Nephron (organoid): ENCODE measurements at regions not wholly inside any gene's neighbourhood (a gene's known extent, or its start where the extent isn't known, plus 50 kb on each side); places are given as distances from the start of the nearest gene placed in this dataset.
"Not testable (repeated sequence)": the region's sequence is repeated elsewhere in the genome, so short reads cannot be mapped to it uniquely, and the experiment has no call there.

Experiments
- H3K27ac Mint-ChIP-seq, 3 experiments: 2 replicates each; pipeline ENCODE4 v1.8.0; 2020; ENCODE audit warnings: mixed read lengths in 3 of 3, mild to moderate bottlenecking in 2 of 3, moderate library complexity in 1 of 3
- H3K27me3 Mint-ChIP-seq: 2 replicates; pipeline ENCODE4 v1.8.0; 2021; ENCODE audit warnings: low read depth, mild to moderate bottlenecking, moderate library complexity, mixed read lengths
- H3K36me3 Mint-ChIP-seq: 2 replicates; pipeline ENCODE4 v1.8.0; 2020; ENCODE audit warnings: low read depth, mixed read lengths
- H3K4me1 Mint-ChIP-seq: 2 replicates; pipeline ENCODE4 v1.8.0; 2020; ENCODE audit warnings: mixed read lengths
- H3K4me3 Mint-ChIP-seq, 3 experiments: 2 replicates each; pipeline ENCODE4 v1.8.0; 2020; ENCODE audit warnings: mild to moderate bottlenecking in 3 of 3, mixed read lengths in 3 of 3, moderate library complexity in 2 of 3
- H3K9me3 Mint-ChIP-seq: 2 replicates; pipeline ENCODE4 v1.8.0; 2020; ENCODE audit warnings: mixed read lengths
- TF ChIP-seq, protein P1 (sequence below), 3 experiments: fragments of 200-600 bp; sonication (generic); IDR thresholded peaks; one replicate each; pipeline ENCODE4 v1.5.0; 2021; ENCODE audit warnings: antibody characterized with exemption in 3 of 3; ENCODE audit not compliant: unreplicated experiment in 3 of 3

DNA sequence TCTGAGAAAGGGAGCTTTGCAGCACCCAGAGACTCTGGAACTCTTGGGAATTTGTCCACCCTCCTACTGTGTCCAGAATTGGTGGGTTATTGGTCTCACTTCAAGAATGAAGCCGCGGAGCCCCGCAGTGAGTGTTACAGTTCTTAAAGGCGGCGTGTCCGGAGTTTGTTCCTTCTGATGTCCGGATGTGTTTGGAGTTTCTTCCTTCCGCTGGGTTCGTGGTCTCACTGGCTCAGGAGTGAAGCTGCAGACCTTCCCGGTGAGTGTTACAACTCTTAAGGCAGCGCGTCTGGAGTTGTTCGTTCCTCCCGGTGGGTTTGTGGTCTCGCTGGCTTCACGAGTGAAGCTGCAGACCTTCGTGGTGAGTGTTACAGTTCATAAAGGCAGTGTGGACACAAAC is 824.7 kb downstream of the LRRTM4 start:
- not testable (repeated sequence) for H3K9me3 Mint-ChIP-seq, H3K4me3 Mint-ChIP-seq, H3K27ac Mint-ChIP-seq

DNA sequence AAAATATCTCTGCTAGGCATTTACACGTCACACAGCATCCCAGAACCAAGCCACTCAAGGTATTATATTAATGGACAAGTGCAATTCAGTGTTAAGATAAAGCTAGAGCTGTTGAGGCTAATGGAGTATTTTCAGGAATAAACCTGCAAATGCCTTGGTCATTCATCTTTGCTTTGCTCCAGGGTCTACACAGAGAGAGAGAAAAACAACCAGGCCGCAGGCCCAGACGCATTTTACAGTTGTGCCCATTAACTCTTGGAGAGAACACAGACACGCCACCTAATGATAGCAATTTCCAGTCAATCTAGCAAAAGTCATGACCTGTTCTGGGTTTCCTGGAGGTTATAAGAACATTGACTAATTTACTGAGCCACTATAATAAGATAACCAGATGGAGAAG is 829.3 kb downstream of the LRRTM4 start:
- TF ChIP-seq, protein P1, sequence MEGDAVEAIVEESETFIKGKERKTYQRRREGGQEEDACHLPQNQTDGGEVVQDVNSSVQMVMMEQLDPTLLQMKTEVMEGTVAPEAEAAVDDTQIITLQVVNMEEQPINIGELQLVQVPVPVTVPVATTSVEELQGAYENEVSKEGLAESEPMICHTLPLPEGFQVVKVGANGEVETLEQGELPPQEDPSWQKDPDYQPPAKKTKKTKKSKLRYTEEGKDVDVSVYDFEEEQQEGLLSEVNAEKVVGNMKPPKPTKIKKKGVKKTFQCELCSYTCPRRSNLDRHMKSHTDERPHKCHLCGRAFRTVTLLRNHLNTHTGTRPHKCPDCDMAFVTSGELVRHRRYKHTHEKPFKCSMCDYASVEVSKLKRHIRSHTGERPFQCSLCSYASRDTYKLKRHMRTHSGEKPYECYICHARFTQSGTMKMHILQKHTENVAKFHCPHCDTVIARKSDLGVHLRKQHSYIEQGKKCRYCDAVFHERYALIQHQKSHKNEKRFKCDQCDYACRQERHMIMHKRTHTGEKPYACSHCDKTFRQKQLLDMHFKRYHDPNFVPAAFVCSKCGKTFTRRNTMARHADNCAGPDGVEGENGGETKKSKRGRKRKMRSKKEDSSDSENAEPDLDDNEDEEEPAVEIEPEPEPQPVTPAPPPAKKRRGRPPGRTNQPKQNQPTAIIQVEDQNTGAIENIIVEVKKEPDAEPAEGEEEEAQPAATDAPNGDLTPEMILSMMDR (IDR thresholded peaks at IDR 0.05; ENCODE audit: unreplicated experiment in 3 of 3): no peak
- H3K4me1 Mint-ChIP-seq: no peaks in the 10 kb centered on the region
- no peak overlapping the region for H3K27ac Mint-ChIP-seq
- no peaks in the 10 kb centered on the region for H3K27me3 Mint-ChIP-seq
- no peaks in the 10 kb centered on the region for H3K9me3 Mint-ChIP-seq
- H3K4me3 Mint-ChIP-seq: no peak overlapping the region
- H3K36me3 Mint-ChIP-seq: no peaks in the 10 kb centered on the region

More for the DNA sequence above, 824.7 kb downstream of the LRRTM4 start:
- H3K36me3 Mint-ChIP-seq, H3K27me3 Mint-ChIP-seq, H3K4me1 Mint-ChIP-seq: not testable (repeated sequence)

DNA sequence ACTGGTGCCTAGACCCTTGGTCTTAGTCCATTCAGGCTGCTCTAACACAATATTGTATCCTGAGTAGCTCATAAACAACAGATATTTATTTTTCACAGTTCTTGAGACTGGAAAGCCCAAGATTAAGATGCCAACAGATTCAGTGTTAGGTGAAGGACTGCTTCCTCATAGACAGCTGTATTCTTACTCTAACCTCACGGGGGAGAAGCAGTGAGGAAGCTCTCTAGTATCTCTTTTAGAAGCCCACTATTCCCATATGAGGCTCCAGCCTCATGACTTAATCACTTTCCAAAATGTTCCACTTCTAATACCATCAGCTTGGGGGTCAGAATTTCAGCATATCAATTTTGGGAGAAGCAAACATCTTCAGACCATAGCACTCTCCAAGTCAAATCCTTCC is 833.4 kb downstream of the LRRTM4 start:
- Mint-ChIP-seq H3K4me1 (no peaks in the 10 kb centered on the region), H3K36me3 (no peaks in the 10 kb centered on the region), H3K4me3 (no peak overlapping the region), H3K27ac (no peak overlapping the region), H3K9me3 (no peaks in the 10 kb centered on the region), H3K27me3 (peaks cover 5% of the 10 kb centered on the region)
- TF ChIP-seq, protein P1 (IDR thresholded peaks at IDR 0.05; ENCODE audit: unreplicated experiment in 3 of 3): no peak

DNA sequence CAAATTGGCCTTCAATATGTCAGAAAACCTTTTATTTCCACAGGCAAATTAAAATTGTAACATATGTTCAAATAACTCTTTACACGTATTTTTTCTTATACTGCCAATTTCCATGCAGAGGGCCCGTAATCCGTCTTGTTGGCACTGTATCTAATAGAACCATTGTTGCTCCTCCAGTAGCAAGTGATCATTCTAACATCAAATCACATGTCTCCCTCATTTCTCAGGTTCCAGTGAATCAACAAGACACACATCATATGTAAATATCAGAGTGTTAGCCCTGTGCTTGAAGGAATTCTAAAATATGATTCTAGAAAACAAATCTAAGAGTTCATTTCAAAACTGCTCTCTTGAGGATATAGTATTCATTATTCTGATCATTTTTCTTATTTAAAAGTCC is 834.3 kb downstream of the LRRTM4 start:
- Mint-ChIP-seq H3K9me3 (no peaks in the 10 kb centered on the region), H3K36me3 (no peaks in the 10 kb centered on the region), H3K4me3 (no peak overlapping the region), H3K4me1 (no peaks in the 10 kb centered on the region), H3K27me3 (peaks cover 5% of the 10 kb centered on the region), H3K27ac (no peak overlapping the region)
- TF ChIP-seq, protein P1 (IDR thresholded peaks at IDR 0.05; ENCODE audit: unreplicated experiment in 3 of 3): no peak

DNA sequence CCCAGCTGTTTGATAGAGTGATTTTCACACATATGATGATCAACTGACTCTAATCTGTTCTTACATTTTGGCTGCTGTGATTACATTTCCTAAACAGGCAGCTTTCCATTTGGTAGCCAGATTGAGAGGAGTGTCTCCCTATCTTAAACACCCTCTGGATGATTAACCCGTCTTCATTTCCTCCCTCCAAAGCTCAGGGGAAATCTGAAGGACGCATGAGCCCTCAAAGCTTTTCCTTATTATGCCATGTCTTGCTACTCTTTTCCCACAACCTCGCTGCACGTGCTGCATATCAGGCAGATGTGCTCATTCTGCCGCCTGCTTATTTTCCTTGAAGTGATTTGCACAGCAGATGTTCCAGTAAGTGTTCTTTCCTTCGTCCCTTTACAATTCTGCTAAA is 837.4 kb downstream of the LRRTM4 start:
- peaks cover 5% of the 10 kb centered on the region for H3K27me3 Mint-ChIP-seq
- TF ChIP-seq, protein P1 (IDR thresholded peaks at IDR 0.05; ENCODE audit: unreplicated experiment in 3 of 3): no peak
- no peaks in the 10 kb centered on the region for H3K4me1 Mint-ChIP-seq
- no peak overlapping the region for H3K27ac Mint-ChIP-seq
- no peaks in the 10 kb centered on the region for H3K36me3 Mint-ChIP-seq
- H3K9me3 Mint-ChIP-seq: no peaks in the 10 kb centered on the region
- no peak overlapping the region for H3K4me3 Mint-ChIP-seq

DNA sequence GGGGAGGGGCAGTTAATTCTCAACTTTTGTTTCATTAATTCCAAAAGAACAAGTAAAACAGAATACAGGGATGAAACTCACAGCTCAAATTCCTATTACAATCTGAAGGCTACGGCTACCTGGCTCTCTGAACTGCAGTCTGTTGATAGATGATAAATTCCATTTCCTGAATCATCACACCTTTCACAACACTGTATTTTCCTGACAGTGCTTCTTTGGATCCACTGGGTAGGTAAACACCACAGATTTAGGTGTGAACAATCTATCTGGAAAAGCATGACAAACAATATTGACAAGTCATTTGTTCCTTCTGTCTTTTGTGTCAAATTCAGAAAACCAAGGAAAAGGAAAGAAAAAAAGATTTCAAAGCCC is 843.2 kb downstream of the LRRTM4 start:
- H3K36me3 Mint-ChIP-seq: no peaks in the 10 kb centered on the region
- peaks cover 3% of the 10 kb centered on the region for H3K27me3 Mint-ChIP-seq
- H3K4me3 Mint-ChIP-seq: no peak overlapping the region
- H3K4me1 Mint-ChIP-seq: no peaks in the 10 kb centered on the region
- no peaks in the 10 kb centered on the region for H3K9me3 Mint-ChIP-seq
- TF ChIP-seq, protein P1 (IDR thresholded peaks at IDR 0.05; ENCODE audit: unreplicated experiment in 3 of 3): no peak
- no peak overlapping the region for H3K27ac Mint-ChIP-seq
